ENCODE measurements at regions not wholly inside any gene's neighbourhood (a gene's known extent, or its start where the extent isn't known, plus 50 kb on each side); places are given as distances from the start of the nearest gene placed in this dataset.

GRCh38 chr1:244224487-244225430 lies 173.7 kb downstream of the ZBTB18 start:
- TF ChIP-seq CTCF (IDR thresholded peaks at IDR 0.05; ENCODE audit: insufficient read depth, low read depth, low read length), result no peak

GRCh38 chr1:244226435-244226834 lies 175.4 kb downstream of the ZBTB18 start:
- DNase-seq (ENCODE audit: low read depth), result no peak
- no peak overlapping the region for H3K4me3 ChIP-seq (ENCODE audit: low read depth, low read length)
- TF ChIP-seq CTCF (IDR thresholded peaks at IDR 0.05; ENCODE audit: insufficient read depth, low read depth, low read length), result no peak

More at GRCh38 chr1:244224487-244225430, 173.7 kb downstream of the ZBTB18 start:
- no peak overlapping the region for H3K4me3 ChIP-seq (ENCODE audit: low read depth, low read length)
- peak; percentile 38 for DNase-seq (ENCODE audit: low read depth)

GRCh38 chr1:244230470-244230869 lies 179.4 kb downstream of the ZBTB18 start:
- no peak for TF ChIP-seq CTCF (IDR thresholded peaks at IDR 0.05; ENCODE audit: insufficient read depth, low read depth, low read length)
- no peak for DNase-seq (ENCODE audit: low read depth)
- no peak overlapping the region for H3K4me3 ChIP-seq (ENCODE audit: low read depth, low read length)

GRCh38 chr1:244231193-244231571 lies 180.1 kb downstream of the ZBTB18 start:
- no peak for DNase-seq (ENCODE audit: low read depth)
- no peak overlapping the region for H3K4me3 ChIP-seq (ENCODE audit: low read depth, low read length)
- TF ChIP-seq CTCF (IDR thresholded peaks at IDR 0.05; ENCODE audit: insufficient read depth, low read depth, low read length), result no peak

- H3K4me3 ChIP-seq (ENCODE audit: low read depth, low read length), result peak overlapping the region; percentile 30
- TF ChIP-seq CTCF (IDR thresholded peaks at IDR 0.05; ENCODE audit: insufficient read depth, low read depth, low read length), result no peak
- no peak for DNase-seq (ENCODE audit: low read depth)
Observed at GRCh38 chr1:244231572-244232315, 180.7 kb downstream of the ZBTB18 start.

- no peak for DNase-seq (ENCODE audit: low read depth)
- H3K4me3 ChIP-seq (ENCODE audit: low read depth, low read length), result no peak overlapping the region
- TF ChIP-seq CTCF (IDR thresholded peaks at IDR 0.05; ENCODE audit: insufficient read depth, low read depth, low read length), result no peak
Observed at GRCh38 chr1:244234009-244234643, 183.0 kb downstream of the ZBTB18 start.

Data from fibroblast of villous mesenchyme (primary cell).